AG04450 (cell line): ENCODE measurements at regions not wholly inside any gene's neighbourhood (a gene's known extent, or its start where the extent isn't known, plus 50 kb on each side); places are given as distances from the start of the nearest gene placed in this dataset.

Source experiments
- CTCF ChIA-PET: fragments of 300-600, 350-600 bp; formaldehyde crosslinking; extraction: SDS; loops from one replicate; lab custom pipeline; 2022; ENCODE audit warnings: antibody characterized with exemption, inconsistent platforms; lab: Charles Lee
- POLR2A ChIA-PET: fragments of 350-600 bp; formaldehyde crosslinking; extraction: SDS; loops from one replicate; lab custom pipeline; 2021; ENCODE audit warnings: antibody characterized with exemption, inconsistent platforms; lab: Yijun Ruan, JAX
- DNase-seq: peaks from one replicate; pipeline ENCODE4 v3.0.0-alpha.2; 2011; ENCODE audit warnings: low read depth, low spot score
- H3K27ac ChIP-seq: one replicate; pipeline ENCODE4 v1.5.1; 2012; ENCODE audit warnings: low read depth, low read length, control low read depth
- H3K27me3 ChIP-seq: one replicate; pipeline ENCODE4 v1.6.0; 2012; ENCODE audit warnings: low read length; ENCODE audit not compliant: control insufficient read depth, insufficient read depth
- H3K4me3 ChIP-seq: 2 replicates; pipeline ENCODE4 v1.5.1; 2011; ENCODE audit warnings: mild to moderate bottlenecking, low read depth, low read length, control low read depth
- H3K9me3 ChIP-seq: 2 replicates; pipeline ENCODE4 v1.5.1; 2012; ENCODE audit warnings: low read length; ENCODE audit not compliant: control insufficient read depth, insufficient read depth
- CTCF ChIP-seq: IDR thresholded peaks from 2 replicates; pipeline ENCODE4 v1.5.1; 2011; ENCODE audit warnings: low read depth, low read length, control low read depth, inconsistent platforms

- Histone ChIP-seq H3K9me3 (peaks cover 82% of the 10 kb centered on the region), H3K27ac (no peak overlapping the region), H3K27me3 (no peaks in the 10 kb centered on the region), H3K4me3 (no peak overlapping the region)
- POLR2A ChIA-PET = no interaction called here
- CTCF ChIA-PET = no interaction called here
- TF ChIP-seq CTCF = no peak
- DNase-seq = no peak
Observed at GRCh38 chr1:2962946-2963345, 58.3 kb upstream of the ACTRT2 start.

- ChIA-PET POLR2A (no interaction called here), CTCF (no interaction called here)
- DNase-seq = no peak
- H3K27me3 ChIP-seq = no peaks in the 10 kb centered on the region
- H3K27ac ChIP-seq = no peak overlapping the region
- no peak for TF ChIP-seq CTCF
- peaks cover 90% of the 10 kb centered on the region for H3K9me3 ChIP-seq
- H3K4me3 ChIP-seq = no peak overlapping the region
Observed at GRCh38 chr1:2965676-2966075, 55.6 kb upstream of the ACTRT2 start.

GRCh38 chr1:2966449-2967328 is 54.6 kb upstream of the ACTRT2 start:
- ChIA-PET CTCF (no interaction called here), POLR2A (no interaction called here)
- no peak for TF ChIP-seq CTCF
- Histone ChIP-seq H3K27me3 (no peaks in the 10 kb centered on the region), H3K9me3 (peaks cover 90% of the 10 kb centered on the region), H3K27ac (no peak overlapping the region), H3K4me3 (no peak overlapping the region)
- DNase-seq = no peak

- no peak for TF ChIP-seq CTCF
- POLR2A ChIA-PET = no interaction called here
- DNase-seq = no peak
- CTCF ChIA-PET = no interaction called here
- peaks cover 90% of the 10 kb centered on the region for H3K9me3 ChIP-seq
- H3K4me3 ChIP-seq = no peak overlapping the region
- no peaks in the 10 kb centered on the region for H3K27me3 ChIP-seq
- H3K27ac ChIP-seq = no peak overlapping the region
Observed at GRCh38 chr1:2967329-2967725, 53.9 kb upstream of the ACTRT2 start.

- ChIA-PET POLR2A (no interaction called here), CTCF (no interaction called here)
- Histone ChIP-seq H3K27ac (no peak overlapping the region), H3K4me3 (no peak overlapping the region), H3K27me3 (no peaks in the 10 kb centered on the region), H3K9me3 (peaks cover 90% of the 10 kb centered on the region)
- TF ChIP-seq CTCF = no peak
- no peak for DNase-seq
Observed at GRCh38 chr1:2967881-2968280, 53.4 kb upstream of the ACTRT2 start.
